CD1c-positive myeloid dendritic cell (primary cell): ENCODE measurements at regions not wholly inside any gene's neighbourhood (a gene's known extent, or its start where the extent isn't known, plus 50 kb on each side); places are given as distances from the start of the nearest gene placed in this dataset.
A peak's percentile ranks its signal among the peaks of the same experiment; 100 is the strongest.
"Not testable (repeated sequence)": the region's sequence is repeated elsewhere in the genome, so short reads cannot be mapped to it uniquely, and the experiment has no call there.

Experiments
- DNase-seq: peaks from one replicate; pipeline ENCODE4 v3.0.0-alpha.2; 2016; ENCODE audit errors: extremely low spot score

DNA sequence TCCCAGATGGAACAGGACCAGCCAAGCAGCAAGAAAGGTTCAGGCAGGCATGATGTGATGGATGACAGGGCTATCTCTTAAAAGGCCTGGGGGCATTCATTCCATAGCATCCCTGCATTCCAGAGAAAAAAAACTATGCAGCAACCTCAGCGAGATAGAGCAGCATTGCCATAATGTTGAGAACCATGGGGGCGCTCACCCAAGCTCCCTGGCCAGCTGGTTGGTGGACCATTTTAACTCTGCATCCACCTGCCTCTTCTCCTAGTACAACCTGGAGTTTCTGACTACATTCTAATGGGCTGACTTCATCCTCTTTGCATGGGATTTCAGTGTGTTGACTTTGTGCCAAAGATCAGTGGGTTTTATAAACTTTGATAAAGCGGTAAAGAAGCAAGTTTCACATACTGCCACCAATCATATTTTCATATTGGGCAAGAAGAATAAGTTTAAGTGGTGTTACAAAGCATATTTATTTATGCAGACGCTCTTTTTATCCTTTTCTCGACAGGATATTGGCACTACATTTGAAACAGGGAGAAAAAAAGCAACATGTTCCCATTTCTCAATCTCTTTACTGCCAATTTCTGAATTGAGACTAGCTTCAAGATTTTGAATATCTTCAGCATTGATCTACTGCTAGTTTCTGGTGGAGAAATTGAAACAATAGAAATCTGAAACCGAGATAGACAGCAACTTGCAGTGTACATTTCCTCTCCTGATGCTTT lies 378.3 kb upstream of the WWC1 start:
- no peak for DNase-seq

DNA sequence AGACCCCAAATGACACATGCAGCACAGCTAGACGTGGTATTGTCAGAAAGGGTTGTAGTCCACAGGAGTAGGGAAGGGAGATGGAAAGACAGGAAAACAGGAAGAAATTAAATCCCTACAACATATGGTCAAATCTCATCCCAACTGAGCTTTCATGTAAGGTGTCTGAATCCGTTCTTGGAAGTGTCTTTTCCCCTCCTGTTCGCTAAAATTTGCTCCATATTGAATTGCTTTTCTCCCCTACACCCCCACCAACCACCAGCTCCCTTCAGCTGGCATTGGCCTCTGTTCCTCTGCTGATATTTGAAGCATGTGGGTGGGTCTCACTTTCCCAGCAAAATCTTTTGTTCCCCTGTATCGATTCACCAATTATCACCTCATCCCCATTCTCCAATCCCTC lies 376.2 kb upstream of the WWC1 start:
- DNase-seq, result no peak

DNA sequence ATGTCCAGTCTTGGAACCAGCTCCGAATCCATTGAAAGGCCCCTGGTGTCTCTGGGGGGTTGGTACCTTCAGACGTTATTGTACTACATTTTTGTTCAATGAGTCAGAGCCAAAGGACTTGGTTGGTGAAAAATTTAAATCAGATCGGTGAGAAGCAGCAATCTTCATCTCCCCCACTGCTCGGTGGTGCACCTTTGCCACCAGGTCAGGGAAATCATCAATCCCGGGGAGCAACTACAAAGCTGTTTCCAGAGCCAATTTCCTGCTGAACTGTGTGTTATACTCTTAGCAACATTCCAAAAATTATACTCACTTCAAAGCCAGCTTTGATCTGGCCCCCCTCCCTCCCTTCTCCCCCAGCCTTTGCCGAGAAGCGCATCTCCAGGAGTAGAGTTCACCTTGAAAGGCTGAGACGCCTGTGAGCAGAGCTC lies 375.2 kb upstream of the WWC1 start:
- DNase-seq, result no peak

DNA sequence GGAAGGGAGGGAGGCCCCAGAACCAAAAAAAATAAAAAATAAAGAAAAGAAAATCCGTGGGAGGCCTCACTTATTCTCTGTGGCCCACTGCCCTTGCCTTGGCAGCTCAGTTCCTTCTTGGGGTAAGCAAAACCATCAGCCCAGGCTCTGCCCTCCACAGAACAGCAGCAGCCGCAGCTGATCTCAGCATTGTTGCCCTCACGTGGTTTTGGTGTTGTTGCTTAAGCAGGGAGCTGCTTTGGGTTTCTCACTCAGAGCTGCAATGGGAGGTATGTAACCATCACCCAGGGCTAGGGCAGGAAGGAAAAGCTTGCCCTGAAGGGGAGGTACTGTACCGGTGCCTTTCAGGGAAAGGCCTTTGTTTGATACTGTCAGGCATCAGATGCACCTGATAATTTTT lies 374.7 kb upstream of the WWC1 start:
- peak; percentile 1 for DNase-seq

DNA sequence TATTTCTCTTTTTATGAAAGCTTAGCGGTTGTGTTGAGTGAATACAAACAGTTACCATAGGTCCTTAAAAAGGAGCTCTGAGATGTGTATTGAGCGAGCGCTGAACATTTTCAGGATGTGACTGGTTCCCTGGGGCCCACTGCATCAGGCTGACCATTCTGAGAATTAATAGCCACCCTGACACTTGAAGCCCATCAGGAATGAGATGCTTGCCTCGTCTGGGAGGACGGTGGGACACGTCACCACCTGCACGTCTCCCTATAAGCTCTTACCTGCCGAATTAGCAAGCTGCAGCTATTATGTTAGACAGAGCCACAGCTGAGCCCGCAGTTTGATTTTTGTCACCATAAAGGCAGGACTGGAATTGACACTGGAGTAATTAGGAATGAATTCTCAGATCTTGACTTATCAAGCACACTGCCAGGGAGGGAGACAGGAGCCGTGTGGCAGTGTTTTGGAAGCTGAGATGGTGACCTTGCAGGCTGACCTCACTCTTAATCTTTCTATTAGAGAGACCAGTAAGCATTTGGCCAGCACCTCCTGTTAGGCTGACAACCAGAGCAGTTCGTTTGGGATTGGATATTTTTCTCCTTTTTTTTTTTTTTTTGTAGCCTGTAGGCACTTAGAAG lies 373.1 kb upstream of the WWC1 start:
- no peak for DNase-seq

DNA sequence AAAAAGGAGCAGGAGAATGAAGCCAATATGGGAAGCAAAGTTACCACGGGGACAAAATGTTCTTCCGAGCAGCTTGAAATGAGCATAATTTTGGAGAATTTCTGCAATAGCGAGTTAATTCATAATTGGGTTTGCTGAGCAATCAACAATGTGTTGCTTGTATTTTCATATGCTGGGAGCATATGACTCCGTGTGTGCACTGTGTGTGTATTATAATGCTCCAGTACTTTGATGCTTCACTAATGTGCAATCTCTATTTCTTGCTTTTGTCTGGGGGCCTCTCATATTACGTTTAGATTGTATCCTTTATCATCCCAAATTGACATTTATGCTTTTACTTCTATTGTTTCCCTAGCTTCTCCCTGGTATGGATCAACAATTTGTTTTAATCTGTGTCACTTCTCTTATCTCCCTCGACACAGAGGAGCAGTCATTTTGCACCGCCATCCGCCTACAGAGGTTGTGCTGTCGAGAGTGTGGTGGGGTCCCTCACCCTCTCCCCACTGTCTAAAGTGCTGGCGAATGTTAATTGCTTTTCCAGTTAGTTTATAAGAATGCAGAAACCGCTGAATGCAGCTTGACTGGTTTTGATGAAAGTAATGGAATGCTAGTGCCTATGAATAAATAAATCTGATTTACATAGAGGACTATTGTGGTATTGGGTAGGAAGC lies 372.5 kb upstream of the WWC1 start:
- DNase-seq, result no peak

DNA sequence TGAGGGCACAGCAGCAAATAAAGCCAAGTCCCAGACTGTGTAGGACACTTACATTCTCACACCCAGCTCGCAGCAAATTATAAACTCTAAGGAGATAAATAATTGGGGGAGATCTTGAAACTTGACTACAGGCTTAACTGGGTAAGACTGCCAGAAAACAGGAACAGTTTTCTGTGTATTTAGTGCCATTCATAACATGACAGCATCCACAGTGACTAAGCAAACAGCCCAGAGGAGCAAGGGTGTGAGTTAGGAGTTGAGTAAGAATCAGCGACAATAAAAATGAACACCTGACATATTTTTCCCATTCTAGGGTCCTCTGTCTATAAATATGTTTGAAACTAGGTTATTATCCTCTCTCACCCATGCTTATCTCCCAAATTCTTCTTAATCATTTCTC lies 370.9 kb upstream of the WWC1 start:
- peak; percentile 2 for DNase-seq

DNA sequence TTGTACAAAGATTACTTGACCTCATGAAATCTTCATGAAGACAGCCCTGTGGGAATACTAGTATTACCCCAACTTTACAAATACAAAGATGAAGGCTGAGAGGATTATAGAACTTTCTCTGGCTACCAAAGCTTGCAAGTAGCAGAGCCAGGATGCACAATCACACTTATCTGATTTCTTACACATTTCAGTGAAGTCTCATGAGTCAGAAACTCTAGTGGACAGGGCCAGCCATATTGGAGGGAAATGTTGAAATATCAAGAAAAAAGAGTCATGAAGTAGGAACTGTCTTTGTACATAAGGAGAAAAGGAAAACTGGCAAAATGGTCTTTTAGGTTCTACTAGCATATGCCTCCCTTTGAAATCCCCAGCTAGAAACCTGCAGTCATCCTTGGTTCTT lies 369.6 kb upstream of the WWC1 start:
- no peak for DNase-seq

DNA sequence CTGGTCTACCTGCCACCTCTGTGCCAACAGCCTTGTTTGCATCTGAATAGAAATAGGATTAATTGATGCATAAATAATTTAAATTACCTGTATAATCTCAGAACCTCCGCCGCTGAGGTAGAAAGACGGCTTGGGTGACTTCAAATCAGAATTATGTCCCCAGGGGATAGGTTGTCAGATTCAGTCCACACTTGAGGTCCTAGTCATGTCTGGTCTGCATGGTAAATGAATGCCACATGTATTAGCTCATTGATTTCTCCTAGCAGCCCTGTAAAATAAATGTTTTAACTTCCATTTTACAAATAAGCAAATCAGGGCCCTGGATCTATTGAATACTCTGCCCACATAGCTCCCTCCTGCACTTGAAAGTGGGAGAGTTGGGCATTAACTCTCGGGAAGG lies 368.0 kb upstream of the WWC1 start:
- no peak for DNase-seq

DNA sequence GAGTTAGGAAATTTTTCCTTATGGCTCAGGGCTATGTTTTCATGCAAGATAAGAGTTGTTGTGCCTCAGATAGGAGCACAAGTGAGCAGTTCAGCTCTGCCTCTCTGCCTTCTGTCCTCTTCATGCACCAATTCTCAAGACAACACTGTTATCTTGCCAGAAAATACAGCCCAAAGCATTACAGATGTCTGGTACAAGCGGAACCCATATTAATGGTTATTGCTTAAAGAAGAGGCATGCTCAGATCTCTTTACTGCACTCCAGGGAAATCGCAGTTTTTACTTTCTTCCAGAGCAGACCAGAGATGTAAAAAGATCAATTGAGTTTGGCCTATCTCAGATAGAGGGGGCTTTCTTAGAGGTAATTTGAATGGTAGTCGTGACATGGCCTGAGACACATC lies 361.6 kb upstream of the WWC1 start:
- DNase-seq, result no peak

DNA sequence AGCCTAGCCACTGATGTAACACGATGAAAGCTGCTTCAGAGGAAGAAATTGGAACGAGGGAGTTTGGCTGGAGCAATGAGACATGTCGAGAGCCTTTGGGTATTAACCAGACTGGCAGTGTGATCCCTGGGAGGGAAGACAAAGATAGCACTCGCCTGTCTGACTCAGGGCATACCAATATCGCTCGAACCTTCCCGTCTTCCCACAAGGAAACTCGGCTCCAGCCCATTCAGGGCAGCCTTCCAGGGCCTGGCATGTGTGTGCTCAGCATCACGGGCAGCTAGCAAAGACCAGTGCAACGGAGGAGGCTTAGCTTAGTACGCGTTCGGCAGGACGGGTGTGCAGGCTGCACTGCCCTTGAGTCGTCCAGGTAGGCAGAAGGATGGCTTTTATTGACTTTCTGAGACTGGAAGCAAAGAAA lies 356.9 kb upstream of the WWC1 start:
- no peak for DNase-seq

DNA sequence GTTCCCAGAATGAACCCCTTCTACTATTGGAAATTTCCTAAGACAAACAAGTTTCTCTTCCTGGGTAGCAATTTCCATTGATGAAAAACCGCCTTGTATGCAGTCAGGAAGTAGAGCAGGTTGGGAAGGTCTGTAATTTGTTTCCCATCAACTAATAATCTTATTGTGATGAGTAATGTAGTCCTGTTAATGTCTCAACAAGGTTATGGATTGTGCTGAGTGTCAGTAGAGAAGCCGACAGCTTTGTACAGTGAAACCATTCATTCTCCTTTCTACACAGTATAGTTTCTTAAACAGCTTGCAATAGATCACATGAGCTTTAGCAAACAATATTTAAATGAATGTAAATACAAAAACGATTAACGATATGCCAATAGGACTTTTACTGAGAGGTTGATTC lies 355.4 kb upstream of the WWC1 start:
- no peak for DNase-seq

DNA sequence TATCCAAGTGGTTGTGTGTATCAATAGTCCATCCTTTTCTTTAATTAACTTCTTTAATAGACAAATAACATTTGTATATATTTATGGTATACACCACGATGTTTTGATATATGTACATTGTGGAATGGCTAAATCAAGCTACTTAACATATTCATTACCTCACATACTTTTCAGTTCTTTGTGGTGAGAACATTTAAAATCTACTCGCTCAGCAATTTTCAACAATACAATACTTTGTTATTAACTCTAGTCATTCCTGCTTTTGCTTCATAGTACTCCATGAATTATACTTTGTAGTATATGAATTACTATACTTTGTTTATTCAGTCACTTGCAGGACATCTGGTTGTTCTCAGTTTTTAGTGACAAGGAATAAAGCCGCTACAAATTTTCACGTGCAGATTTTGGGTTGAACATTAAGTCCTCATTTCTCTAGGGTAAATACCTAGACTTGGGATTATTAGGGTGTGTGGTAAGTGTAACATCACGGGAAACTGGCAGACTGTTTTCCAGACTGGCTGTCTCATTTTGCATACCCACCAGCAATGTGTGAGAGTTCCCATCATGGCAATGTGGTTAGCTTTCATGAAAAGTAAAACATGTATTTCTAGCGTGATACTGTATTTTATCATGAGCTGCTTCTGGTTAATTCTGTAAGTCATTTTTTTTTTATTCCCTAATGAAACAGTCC lies 354.4 kb upstream of the WWC1 start:
- no peak for DNase-seq

DNA sequence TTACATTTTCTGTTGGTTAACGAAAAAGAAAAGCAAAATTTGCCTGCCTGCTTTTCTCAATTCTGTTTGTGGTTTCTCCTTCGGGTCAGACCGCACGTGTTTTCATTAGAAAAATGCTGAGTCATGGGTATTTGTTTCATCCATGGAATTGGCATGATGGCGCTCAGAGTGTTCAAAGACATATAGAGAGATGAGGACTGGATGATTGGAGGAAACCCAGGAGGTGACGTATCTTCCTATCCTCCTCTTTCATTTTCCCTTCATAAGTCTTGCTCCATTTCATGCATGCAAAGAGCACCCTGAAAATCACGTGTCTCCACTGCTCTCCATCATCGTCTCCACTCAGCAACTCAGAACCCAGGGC lies 353.8 kb upstream of the WWC1 start:
- no peak for DNase-seq

DNA sequence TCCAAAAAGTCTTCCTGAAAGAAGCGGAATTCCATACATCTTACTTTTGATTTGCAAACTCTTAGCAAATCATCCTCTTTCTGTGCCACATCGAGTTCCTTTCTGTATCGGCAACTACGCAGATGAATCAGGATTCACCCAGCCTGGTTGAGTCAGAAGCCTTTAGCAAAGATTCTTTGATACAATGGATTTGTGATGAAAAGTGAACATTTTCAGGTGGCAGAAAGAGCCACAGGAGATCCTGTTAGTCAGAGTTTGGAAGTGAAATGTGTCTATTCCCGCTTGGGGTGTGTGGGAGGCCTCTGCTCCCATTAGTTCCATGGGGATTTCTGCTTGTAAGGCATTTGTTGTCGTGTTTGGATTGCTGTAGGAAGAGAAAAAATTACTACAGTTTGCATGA lies 351.8 kb upstream of the WWC1 start:
- no peak for DNase-seq

DNA sequence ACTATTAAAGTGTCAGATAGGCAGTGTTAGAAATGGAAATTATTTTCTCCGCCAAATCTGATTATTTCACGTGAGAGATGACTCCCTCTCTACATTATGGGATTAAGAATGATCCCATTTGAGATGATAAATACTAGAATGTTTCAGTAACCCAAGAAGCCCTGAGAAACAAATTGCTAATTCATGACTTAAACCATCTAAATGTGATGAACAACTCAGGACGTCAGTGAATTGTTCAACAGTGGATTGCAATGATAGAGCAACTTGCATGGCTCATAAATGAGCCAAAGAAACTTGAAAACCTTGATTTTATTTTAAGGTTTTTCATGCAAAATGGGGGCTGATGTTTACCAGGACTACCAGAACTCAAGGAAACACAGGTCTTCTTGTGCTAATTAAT lies 350.5 kb upstream of the WWC1 start:
- DNase-seq, result no peak

DNA sequence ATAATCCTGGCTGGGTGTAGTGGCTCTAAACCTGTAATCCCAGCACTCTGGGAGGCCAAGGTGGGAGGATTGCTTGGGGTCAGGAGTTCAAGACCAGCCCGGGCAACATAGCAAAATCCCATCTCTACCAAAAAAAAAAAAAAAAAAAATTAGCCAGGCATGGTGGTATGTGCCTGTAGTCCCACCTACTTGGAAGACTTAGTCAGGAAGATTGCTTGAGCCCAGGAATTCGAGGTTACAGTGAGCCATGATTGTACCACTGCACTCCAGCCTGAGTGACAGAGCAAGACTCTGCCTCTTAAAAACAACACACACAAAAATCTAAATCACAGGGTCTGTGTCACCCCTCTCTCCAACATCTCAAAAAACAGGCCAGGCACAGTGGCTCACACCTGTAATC lies 349.9 kb upstream of the WWC1 start:
- DNase-seq, result not testable (repeated sequence)

DNA sequence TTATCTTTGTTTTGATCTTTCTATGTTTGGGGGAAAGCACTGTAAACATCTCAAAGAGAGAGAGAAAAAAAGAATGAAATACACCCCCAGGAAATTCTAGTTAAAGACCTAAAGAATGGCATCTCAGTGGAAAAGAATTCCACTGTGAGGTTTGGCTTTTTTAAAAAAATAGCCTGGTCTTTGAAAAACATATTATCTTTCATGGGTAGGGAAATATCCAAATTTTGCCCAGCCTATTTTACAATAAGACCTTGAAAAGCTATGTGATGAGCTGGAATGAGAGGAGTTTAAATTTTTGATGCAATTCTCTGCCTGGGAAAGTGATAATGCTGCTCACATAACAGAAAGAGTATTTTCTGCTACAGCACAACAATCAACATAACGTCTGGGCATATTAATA lies 348.1 kb upstream of the WWC1 start:
- no peak for DNase-seq

DNA sequence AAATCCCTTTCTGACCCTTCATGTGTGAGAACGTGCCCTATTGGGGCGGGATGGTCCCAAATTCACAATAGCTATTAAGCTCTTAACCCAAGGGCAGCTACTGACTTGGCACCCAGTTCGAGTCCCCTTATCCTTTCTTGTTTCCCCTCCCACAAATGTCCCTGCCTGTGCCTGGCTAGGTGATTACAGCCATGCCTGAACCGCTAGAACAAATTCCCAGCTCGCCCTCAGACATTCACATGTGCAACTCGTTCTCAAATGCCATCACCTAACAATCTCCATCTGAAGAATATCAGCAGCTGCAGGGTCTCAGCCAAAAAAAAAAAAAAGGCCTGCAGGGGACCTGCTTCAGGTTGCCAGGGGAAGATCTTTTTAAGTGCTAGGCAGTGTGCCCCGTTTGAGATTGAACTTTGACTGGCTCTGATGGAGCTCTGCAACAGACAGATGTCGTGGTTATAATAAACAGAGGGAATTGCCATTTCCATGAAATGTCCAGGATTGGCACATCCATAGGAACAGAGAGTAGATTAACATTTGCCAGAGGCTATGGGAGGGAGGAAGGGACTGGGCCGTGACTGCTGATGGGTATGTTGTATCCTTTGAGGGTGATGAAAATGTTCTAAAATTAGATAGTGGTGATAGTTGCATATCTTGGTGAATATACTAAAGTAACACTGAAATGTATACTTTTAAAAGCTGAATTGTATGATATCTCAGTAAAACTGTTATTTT lies 347.2 kb upstream of the WWC1 start:
- DNase-seq, result no peak

DNA sequence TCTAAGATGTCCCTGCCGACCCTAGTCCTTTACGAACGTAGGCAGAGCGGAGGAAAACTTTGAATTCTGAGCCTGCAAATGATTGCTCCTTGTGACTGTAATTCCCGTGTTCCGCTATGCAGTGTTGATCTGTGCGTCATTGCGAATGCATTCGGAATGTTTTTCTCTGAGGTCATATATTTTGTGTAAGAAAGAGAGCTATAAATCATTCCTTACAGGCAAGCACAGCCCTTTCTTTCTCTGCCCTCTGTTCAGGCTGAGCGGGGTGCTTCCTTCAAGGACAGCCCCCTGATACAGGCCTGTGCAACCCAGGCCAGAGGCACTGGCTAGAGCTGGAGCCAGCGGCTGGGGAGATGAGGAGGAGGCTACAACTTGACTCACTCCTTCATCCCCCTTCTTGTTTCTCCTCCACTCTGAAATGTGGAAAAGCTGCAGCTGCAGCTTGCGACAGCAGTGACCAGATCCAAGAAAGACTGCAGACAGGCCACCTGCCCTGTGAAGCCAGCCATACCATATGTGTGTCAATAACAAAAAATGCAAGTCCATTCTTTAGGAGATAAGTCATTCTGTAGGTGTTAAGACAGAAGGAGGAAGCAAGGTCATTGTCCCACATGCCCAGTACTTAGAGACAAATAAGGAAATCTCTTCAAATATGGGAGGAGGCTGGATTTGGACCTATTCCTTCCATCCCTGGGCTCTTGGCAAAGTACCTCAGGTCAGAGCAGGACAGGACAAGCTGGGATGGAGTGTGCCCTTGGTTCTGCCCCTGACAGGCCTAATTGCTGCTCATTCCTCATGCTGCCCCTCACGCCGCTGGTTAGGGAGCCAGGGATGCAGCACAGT lies 345.7 kb upstream of the WWC1 start:
- DNase-seq, result no peak

DNA sequence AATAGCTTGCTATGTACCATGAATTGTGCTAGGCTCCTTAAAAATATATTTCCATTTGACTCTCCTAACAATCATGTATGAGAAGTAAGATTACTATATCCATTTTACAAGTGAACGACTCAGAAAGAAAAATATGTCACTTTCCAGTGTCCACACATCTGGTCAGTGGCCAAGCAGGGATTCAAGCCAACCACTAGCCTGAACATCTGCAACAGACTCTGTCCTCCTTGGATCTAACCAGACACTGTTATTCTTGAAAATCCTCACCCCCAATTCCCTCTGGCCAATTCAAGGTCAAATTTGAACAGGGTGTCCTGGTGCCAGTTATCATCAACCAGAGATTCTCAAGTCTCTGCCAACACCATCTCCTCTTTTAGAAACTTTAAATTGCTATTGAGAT lies 344.1 kb upstream of the WWC1 start:
- no peak for DNase-seq
